Lung (tissue), 11 donors: ENCODE measurements at regions not wholly inside any gene's neighbourhood (a gene's known extent, or its start where the extent isn't known, plus 50 kb on each side); places are given as distances from the start of the nearest gene placed in this dataset.

Source experiments
- ATAC-seq: fragments of 200-7000 bp; cut with Tn5 transposase; one replicate; pipeline ENCODE4 v1.9.1; 2020; ENCODE audit warnings: moderate number of reproducible peaks; ENCODE audit not compliant: insufficient read depth, low FRiP score
- DNase-seq, 3 donors: peaks; one replicate each; pipeline ENCODE4 v3.0.0-alpha.2; 2013 to 2017
- H3K27ac ChIP-seq, 2 donors: one replicate each; pipeline ENCODE4 v1.5.1; 2013; ENCODE audit warnings: mild to moderate bottlenecking in 2 of 2, moderate library complexity in 2 of 2, control low read depth in 1 of 2, inconsistent platforms in 1 of 2, low read depth in 1 of 2, low read length in 1 of 2
- H3K27me3 ChIP-seq, 3 donors: one replicate each; pipeline ENCODE4 v1.5.1; 2013; ENCODE audit warnings: low read length in 2 of 3; ENCODE audit not compliant: control insufficient read depth in 3 of 3, insufficient read depth in 3 of 3
- H3K36me3 ChIP-seq, 4 donors: one replicate each; pipeline ENCODE4 v1.5.1; 2013; ENCODE audit warnings: low read length in 4 of 4, mild to moderate bottlenecking in 1 of 4, moderate library complexity in 1 of 4; ENCODE audit not compliant: control insufficient read depth in 4 of 4, insufficient read depth in 4 of 4
- H3K4me1 ChIP-seq, 5 donors: one replicate each; pipeline ENCODE4 v1.5.1; 2013; ENCODE audit warnings: low read length in 5 of 5, mild to moderate bottlenecking in 2 of 5, moderate library complexity in 1 of 5; ENCODE audit not compliant: control insufficient read depth in 5 of 5, insufficient read depth in 5 of 5
- H3K4me3 ChIP-seq: one replicate; pipeline ENCODE4 v1.5.1; 2013; ENCODE audit warnings: mild to moderate bottlenecking, control low read depth, moderate library complexity
- H3K9ac ChIP-seq, 2 donors: one replicate each; pipeline ENCODE4 v1.5.1; 2013; ENCODE audit warnings: low read length in 2 of 2, control low read depth in 1 of 2; ENCODE audit not compliant: insufficient read depth in 1 of 2
- H3K9me3 ChIP-seq, 4 donors: one replicate each; pipeline ENCODE4 v1.5.1; 2013; ENCODE audit warnings: low read length in 3 of 4, mild to moderate bottlenecking in 1 of 4, moderate library complexity in 1 of 4; ENCODE audit not compliant: control insufficient read depth in 4 of 4, insufficient read depth in 3 of 4
- WGBS, 2 donors: extraction: QIAGEN DNeasy Blood & Tissue Kit; methylation state at CpG; one replicate each; pipeline ENCODE4 v1.1.7; 2013; 5-methylcytosine and 5-hydroxymethylcytosine counted together
- TF ChIP-seq, protein P1 (sequence below): IDR thresholded peaks from 2 replicates; pipeline ENCODE4 v1.5.1; 2012; ENCODE audit warnings: mild to moderate bottlenecking; ENCODE audit errors: control extremely low read depth, extremely low read depth
- donor health status: control.
- donor health status: control.
- donor health status: Bipolar disorder and iron deficiency.
- donor health status: healthy.
- donor health status: DM: yes; HTN: yes; CAD: no.

DNA sequence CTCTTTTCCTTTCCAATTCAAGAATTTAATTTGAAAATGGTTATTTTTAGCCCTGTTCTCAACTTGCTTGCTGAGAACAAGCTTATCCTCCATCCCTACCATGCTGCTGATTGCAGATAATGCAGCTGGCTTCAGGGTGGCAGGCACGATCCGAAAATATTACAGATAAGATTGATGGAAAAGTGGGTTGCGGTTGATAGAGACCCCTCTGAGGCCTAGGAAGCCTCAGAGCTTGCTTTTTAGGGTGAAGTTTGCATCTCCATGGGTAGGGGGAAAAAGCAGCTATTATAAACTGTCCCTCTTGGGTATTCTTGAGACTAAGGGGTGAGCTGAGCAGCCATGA, 116.5 kb upstream of the GOT2 start:
- no peak overlapping the region for H3K9ac ChIP-seq
- no peak overlapping the region for H3K4me3 ChIP-seq
- ATAC-seq (no peak), DNase-seq (no peak)
- TF ChIP-seq, protein P1, sequence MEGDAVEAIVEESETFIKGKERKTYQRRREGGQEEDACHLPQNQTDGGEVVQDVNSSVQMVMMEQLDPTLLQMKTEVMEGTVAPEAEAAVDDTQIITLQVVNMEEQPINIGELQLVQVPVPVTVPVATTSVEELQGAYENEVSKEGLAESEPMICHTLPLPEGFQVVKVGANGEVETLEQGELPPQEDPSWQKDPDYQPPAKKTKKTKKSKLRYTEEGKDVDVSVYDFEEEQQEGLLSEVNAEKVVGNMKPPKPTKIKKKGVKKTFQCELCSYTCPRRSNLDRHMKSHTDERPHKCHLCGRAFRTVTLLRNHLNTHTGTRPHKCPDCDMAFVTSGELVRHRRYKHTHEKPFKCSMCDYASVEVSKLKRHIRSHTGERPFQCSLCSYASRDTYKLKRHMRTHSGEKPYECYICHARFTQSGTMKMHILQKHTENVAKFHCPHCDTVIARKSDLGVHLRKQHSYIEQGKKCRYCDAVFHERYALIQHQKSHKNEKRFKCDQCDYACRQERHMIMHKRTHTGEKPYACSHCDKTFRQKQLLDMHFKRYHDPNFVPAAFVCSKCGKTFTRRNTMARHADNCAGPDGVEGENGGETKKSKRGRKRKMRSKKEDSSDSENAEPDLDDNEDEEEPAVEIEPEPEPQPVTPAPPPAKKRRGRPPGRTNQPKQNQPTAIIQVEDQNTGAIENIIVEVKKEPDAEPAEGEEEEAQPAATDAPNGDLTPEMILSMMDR: no peak
- no peaks in the 10 kb centered on the region for H3K4me1 ChIP-seq
- no peak overlapping the region for H3K27ac ChIP-seq
- 52 to 55% methylated on average over 3 of the region's 3 CpGs for WGBS, 2 donors
- H3K9me3 ChIP-seq: no peaks in the 10 kb centered on the region
- H3K27me3 ChIP-seq: no peaks in the 10 kb centered on the region
- H3K36me3 ChIP-seq: no peaks in the 10 kb centered on the region

- peak in 1 of 3 donors; percentile 4 for DNase-seq
- Histone ChIP-seq H3K27ac (no peak overlapping the region), H3K27me3 (no peaks in the 10 kb centered on the region), H3K4me1 (no peaks in the 10 kb centered on the region), H3K36me3 (no peaks in the 10 kb centered on the region), H3K9ac (no peak overlapping the region), H3K9me3 (no peaks in the 10 kb centered on the region), H3K4me3 (no peak overlapping the region)
- WGBS, 2 donors: 45 to 50% methylated on average over 4 of the region's 4 CpGs
- TF ChIP-seq, protein P1: no peak
- no peak for ATAC-seq
Observed at GRCh38 chr16:58850019-58850677, 116.0 kb upstream of the GOT2 start.

GRCh38 chr16:58848662-58849002, 114.5 kb upstream of the GOT2 start:
- Histone ChIP-seq H3K27ac (no peak overlapping the region), H3K27me3 (no peaks in the 10 kb centered on the region), H3K4me1 (no peaks in the 10 kb centered on the region), H3K9ac (no peak overlapping the region), H3K9me3 (no peaks in the 10 kb centered on the region), H3K36me3 (no peaks in the 10 kb centered on the region), H3K4me3 (no peak overlapping the region)
- TF ChIP-seq, protein P1: no peak
- no peak for ATAC-seq
- DNase-seq: no peak
- WGBS, 2 donors: 92 to 94% methylated on average over 2 of the region's 2 CpGs
